ENCODE measurements at regions not wholly inside any gene's neighbourhood (a gene's known extent, or its start where the extent isn't known, plus 50 kb on each side); places are given as distances from the start of the nearest gene placed in this dataset.

GRCh38 chr13:50707628-50708027 is 135.9 kb downstream of the DLEU7 start:
- TF ChIP-seq EZH2 (IDR thresholded peaks at IDR 0.05; ENCODE audit: insufficient read depth, poor library complexity, severe bottlenecking) (no peak), EZH2phosphoT487 (IDR thresholded peaks at IDR 0.05; ENCODE audit: insufficient read depth, low read depth) (no peak)

Measured in GM23248 (cell line).